Loucy (cell line): ENCODE measurements at regions not wholly inside any gene's neighbourhood (a gene's known extent, or its start where the extent isn't known, plus 50 kb on each side); places are given as distances from the start of the nearest gene placed in this dataset.

Source experiments
- H2AFZ ChIP-seq: fragments of 200-600 bp; sonication (generic); 2 replicates; pipeline ENCODE4 v1.6.0; 2016; ENCODE audit warnings: antibody characterized with exemption, mild to moderate bottlenecking, low read length, moderate library complexity
- H3F3A ChIP-seq: fragments of 200-600 bp; 2 replicates; pipeline ENCODE4 v1.6.0; 2016; ENCODE audit warnings: antibody characterized with exemption, low read depth, mild to moderate bottlenecking
- H3K27me3 ChIP-seq: fragments of 200-600 bp; sonication (generic); 2 replicates; pipeline ENCODE4 v1.6.1; 2014; ENCODE audit warnings: low read length, mild to moderate bottlenecking; ENCODE audit not compliant: insufficient read depth, poor library complexity, severe bottlenecking
- H3K36me3 ChIP-seq: fragments of 200-600 bp; sonication (generic); 2 replicates; pipeline ENCODE4 v1.6.1; 2016; ENCODE audit warnings: low read length; ENCODE audit not compliant: insufficient read depth
- H3K4me1 ChIP-seq: fragments of 200-600 bp; sonication (generic); 2 replicates; pipeline ENCODE4 v1.5.1; 2014; ENCODE audit warnings: low read length, mild to moderate bottlenecking; ENCODE audit not compliant: insufficient read depth, poor library complexity, severe bottlenecking
- H3K4me2 ChIP-seq: fragments of 200-600 bp; sonication (generic); 2 replicates; pipeline ENCODE4 v1.6.0; 2014; ENCODE audit warnings: antibody characterized with exemption, low read length, low read depth, mild to moderate bottlenecking; ENCODE audit not compliant: poor library complexity, severe bottlenecking
- H3K4me3 ChIP-seq: fragments of 200-600 bp; sonication (generic); 2 replicates; pipeline ENCODE4 v1.5.1; 2014; ENCODE audit warnings: low read length, mild to moderate bottlenecking, mixed read lengths; ENCODE audit not compliant: poor library complexity, severe bottlenecking
- H3K79me2 ChIP-seq: fragments of 200-600 bp; sonication (generic); 2 replicates; pipeline ENCODE4 v1.6.1; 2014; ENCODE audit warnings: low read length; ENCODE audit not compliant: insufficient read depth
- H3K9ac ChIP-seq: fragments of 200-600 bp; sonication (generic); 2 replicates; pipeline ENCODE4 v1.6.0; 2014; ENCODE audit warnings: mild to moderate bottlenecking, low read depth, low read length, moderate library complexity; ENCODE audit not compliant: poor library complexity, severe bottlenecking
- H3K9me2 ChIP-seq: fragments of 200-600 bp; sonication (generic); replicated peaks from 2 replicates; pipeline ENCODE4 v1.6.1; 2016; ENCODE audit warnings: low read depth, low read length, mixed read lengths
- H3K9me3 ChIP-seq: fragments of 200-600 bp; sonication (generic); 2 replicates; pipeline ENCODE4 v1.6.1; 2014; ENCODE audit warnings: mild to moderate bottlenecking, antibody characterized with exemption, low read length, low read depth; ENCODE audit not compliant: insufficient read depth
- H4K20me1 ChIP-seq: fragments of 200-600 bp; sonication (generic); 2 replicates; pipeline ENCODE4 v1.6.0; 2014; ENCODE audit warnings: antibody characterized with exemption, low read length, mild to moderate bottlenecking; ENCODE audit not compliant: insufficient read depth, poor library complexity, severe bottlenecking
- EZH2phosphoT487 ChIP-seq: fragments of 200-600 bp; IDR thresholded peaks from 2 replicates; pipeline ENCODE4 v1.6.1; 2018; ENCODE audit warnings: antibody characterized with exemption, mild to moderate bottlenecking, moderate library complexity, borderline replicate concordance
- TF ChIP-seq, protein P1 (sequence below): fragments of 200-600 bp; sonication (generic); conservative IDR thresholded peaks from 2 replicates; pipeline ENCODE4 v1.5.1; 2014; ENCODE audit warnings: mild to moderate bottlenecking, antibody characterized with exemption, low read length

- Histone ChIP-seq H3K9ac (no peak overlapping the region), H3K36me3 (no peaks in the 10 kb centered on the region), H3K9me2 (no peaks in the 10 kb centered on the region), H3K4me2 (no peak overlapping the region), H3F3A (no peaks in the 10 kb centered on the region), H3K9me3 (peaks cover 11% of the 10 kb centered on the region; the same call in 1 of the 2 replicates), H2AFZ (no peak overlapping the region), H3K27me3 (no peaks in the 10 kb centered on the region), H3K4me3 (no peak overlapping the region), H4K20me1 (no peaks in the 10 kb centered on the region), H3K4me1 (peaks cover 11% of the 10 kb centered on the region), H3K79me2 (no peaks in the 10 kb centered on the region)
- TF ChIP-seq, protein P1, sequence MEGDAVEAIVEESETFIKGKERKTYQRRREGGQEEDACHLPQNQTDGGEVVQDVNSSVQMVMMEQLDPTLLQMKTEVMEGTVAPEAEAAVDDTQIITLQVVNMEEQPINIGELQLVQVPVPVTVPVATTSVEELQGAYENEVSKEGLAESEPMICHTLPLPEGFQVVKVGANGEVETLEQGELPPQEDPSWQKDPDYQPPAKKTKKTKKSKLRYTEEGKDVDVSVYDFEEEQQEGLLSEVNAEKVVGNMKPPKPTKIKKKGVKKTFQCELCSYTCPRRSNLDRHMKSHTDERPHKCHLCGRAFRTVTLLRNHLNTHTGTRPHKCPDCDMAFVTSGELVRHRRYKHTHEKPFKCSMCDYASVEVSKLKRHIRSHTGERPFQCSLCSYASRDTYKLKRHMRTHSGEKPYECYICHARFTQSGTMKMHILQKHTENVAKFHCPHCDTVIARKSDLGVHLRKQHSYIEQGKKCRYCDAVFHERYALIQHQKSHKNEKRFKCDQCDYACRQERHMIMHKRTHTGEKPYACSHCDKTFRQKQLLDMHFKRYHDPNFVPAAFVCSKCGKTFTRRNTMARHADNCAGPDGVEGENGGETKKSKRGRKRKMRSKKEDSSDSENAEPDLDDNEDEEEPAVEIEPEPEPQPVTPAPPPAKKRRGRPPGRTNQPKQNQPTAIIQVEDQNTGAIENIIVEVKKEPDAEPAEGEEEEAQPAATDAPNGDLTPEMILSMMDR = no peak
- no peak for TF ChIP-seq EZH2phosphoT487
Measured at GRCh38 chr1:25110485-25110884, 121.8 kb downstream of the SYF2 start.

GRCh38 chr1:25110036-25110435 is 122.3 kb downstream of the SYF2 start:
- Histone ChIP-seq H3K4me3 (no peak overlapping the region), H3K9ac (no peak overlapping the region), H3K9me3 (peaks cover 11% of the 10 kb centered on the region; the same call in 1 of the 2 replicates), H3K9me2 (no peaks in the 10 kb centered on the region), H3K79me2 (no peaks in the 10 kb centered on the region), H3K4me2 (no peak overlapping the region), H3K27me3 (no peaks in the 10 kb centered on the region), H3K4me1 (peaks cover 6% of the 10 kb centered on the region), H4K20me1 (no peaks in the 10 kb centered on the region), H2AFZ (peak overlapping the region; percentile 61; the same call in 1 of the 2 replicates), H3K36me3 (no peaks in the 10 kb centered on the region), H3F3A (no peaks in the 10 kb centered on the region)
- TF ChIP-seq EZH2phosphoT487 = no peak
- TF ChIP-seq, protein P1 = no peak

- H3K9me2 ChIP-seq = no peaks in the 10 kb centered on the region
- no peaks in the 10 kb centered on the region for H3K27me3 ChIP-seq
- H3K4me3 ChIP-seq = no peak overlapping the region
- H3K9ac ChIP-seq = no peak overlapping the region
- no peaks in the 10 kb centered on the region for H4K20me1 ChIP-seq
- H2AFZ ChIP-seq = peak overlapping the region; percentile 61; the same call in 1 of the 2 replicates
- H3K9me3 ChIP-seq = peaks cover 11% of the 10 kb centered on the region; the same call in 1 of the 2 replicates
- no peak overlapping the region for H3K4me2 ChIP-seq
- no peaks in the 10 kb centered on the region for H3K36me3 ChIP-seq
- H3F3A ChIP-seq = no peaks in the 10 kb centered on the region
- TF ChIP-seq EZH2phosphoT487 = no peak
- TF ChIP-seq, protein P1 = no peak
- no peaks in the 10 kb centered on the region for H3K79me2 ChIP-seq
- H3K4me1 ChIP-seq = peaks cover 1% of the 10 kb centered on the region
Measured at GRCh38 chr1:25109531-25109951, 122.8 kb downstream of the SYF2 start.
